ENCODE measurements at regions not wholly inside any gene's neighbourhood (a gene's known extent, or its start where the extent isn't known, plus 50 kb on each side); places are given as distances from the start of the nearest gene placed in this dataset.

- TF ChIP-seq, protein P1, sequence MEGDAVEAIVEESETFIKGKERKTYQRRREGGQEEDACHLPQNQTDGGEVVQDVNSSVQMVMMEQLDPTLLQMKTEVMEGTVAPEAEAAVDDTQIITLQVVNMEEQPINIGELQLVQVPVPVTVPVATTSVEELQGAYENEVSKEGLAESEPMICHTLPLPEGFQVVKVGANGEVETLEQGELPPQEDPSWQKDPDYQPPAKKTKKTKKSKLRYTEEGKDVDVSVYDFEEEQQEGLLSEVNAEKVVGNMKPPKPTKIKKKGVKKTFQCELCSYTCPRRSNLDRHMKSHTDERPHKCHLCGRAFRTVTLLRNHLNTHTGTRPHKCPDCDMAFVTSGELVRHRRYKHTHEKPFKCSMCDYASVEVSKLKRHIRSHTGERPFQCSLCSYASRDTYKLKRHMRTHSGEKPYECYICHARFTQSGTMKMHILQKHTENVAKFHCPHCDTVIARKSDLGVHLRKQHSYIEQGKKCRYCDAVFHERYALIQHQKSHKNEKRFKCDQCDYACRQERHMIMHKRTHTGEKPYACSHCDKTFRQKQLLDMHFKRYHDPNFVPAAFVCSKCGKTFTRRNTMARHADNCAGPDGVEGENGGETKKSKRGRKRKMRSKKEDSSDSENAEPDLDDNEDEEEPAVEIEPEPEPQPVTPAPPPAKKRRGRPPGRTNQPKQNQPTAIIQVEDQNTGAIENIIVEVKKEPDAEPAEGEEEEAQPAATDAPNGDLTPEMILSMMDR (IDR thresholded peaks at IDR 0.05): no peak
- TF ChIP-seq POLR2A (IDR thresholded peaks at IDR 0.05) (no peak), POLR2AphosphoS5 (IDR thresholded peaks at IDR 0.05) (no peak), EP300 (IDR thresholded peaks at IDR 0.05) (no peak)
Measured at GRCh38 chr4:155530857-155531256, 135.8 kb upstream of the GUCY1A1 start.
